HG02759 (cell line): ENCODE measurements at regions not wholly inside any gene's neighbourhood (a gene's known extent, or its start where the extent isn't known, plus 50 kb on each side); places are given as distances from the start of the nearest gene placed in this dataset.
"Not testable (repeated sequence)": the region's sequence is repeated elsewhere in the genome, so short reads cannot be mapped to it uniquely, and the experiment has no call there.

Source experiments
- ATAC-seq: cut with Tn5 transposase; IDR thresholded peaks from one replicate; pipeline ENCODE4 v1.9.1; 2021; ENCODE audit warnings: mild to moderate bottlenecking, moderate library complexity; ENCODE audit not compliant: unreplicated experiment

DNA sequence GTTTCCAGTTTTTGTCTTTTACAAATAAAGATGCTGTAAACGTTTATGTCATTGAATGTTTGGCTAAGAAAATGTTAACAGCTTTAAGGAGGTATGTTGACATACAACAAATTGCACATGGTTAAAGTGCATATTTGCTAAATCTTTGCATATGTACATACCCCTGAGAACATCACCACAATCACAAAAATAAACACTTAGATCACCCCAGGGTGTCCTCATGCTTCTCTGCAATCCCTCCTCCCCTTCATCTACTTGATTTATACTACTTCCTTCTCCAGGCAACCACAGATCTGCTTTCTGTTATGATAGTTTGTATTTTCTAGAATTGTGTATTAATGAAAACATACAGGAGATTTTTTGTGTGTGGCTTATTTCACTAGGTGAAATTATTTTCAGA, 209.5 kb downstream of the GLRX3 start:
- ATAC-seq, result no peak

GRCh38 chr10:130350996-130351395, 214.8 kb downstream of the GLRX3 start:
- no peak for ATAC-seq

DNA sequence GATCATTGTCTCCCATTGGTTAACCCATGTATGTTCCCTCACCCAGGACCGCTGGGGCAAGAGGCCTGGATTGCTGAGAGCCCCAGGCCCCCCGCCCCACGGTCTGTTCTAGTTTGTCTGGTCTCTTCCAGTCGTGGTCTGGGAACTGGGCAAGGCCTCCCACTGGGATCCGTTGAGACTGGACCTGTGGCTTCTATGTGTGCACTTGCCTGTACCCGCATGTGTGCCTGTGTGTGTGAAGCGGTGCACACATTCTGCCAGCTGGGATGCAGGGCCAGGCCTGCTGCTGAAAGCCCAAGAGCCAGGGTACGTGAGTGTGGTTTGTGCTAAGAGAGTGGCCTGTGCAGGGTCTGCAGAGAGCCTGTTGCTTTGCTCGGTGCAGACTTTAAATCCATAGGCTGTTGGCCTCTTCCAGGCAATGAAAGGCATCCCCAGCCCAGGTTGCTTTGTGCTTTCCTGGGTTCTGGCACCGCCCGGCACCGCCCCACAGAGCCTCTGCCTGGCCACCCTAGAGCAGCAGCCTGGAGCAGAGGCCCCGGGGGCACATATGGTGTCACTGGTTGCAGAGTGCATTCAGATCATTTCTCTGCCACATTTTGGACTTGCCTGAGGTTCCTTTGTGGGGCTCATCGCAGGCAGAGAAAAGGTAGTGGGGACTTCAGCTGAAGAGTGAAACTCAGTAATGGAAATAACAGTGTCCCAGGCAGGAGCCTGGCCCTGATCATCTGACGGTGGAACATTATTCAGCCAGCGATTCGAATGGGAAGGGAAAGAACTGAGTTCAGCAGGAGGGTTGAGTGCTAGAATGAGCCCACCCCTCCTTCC, 215.5 kb downstream of the GLRX3 start:
- no peak for ATAC-seq

- ATAC-seq, result no peak
Observed at GRCh38 chr10:130352291-130352645, 216.1 kb downstream of the GLRX3 start.

DNA sequence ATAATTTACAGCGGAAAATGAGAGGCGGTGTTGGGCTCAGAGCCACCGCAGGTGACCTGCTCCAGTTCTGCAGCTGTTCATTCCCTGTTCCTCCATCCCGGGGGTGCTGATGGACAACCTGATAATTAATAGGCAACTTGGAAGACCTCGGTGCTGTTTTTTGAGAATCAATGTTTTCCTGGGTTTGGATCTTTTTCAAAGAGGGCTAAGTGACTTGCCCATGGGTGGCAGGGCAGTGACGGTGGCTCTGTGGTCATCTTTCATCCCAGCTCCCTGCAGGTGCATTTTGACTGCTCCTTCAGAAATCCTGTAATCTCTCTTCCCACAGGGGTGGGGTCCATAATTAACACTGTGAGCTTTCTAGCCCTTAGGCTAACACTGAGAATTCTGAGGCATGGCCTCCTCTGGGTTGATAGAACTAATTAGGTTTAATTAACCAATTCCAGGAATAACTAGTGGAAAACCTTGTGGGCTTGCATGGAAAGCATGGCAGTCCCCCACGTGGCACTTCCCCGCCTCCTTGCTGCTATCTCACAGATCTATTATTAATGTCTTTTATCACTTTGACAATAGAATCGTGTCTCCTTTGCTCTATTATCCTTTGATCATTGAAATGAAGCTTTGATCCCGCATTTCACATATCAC, 217.9 kb downstream of the GLRX3 start:
- ATAC-seq, result no peak

GRCh38 chr10:130354573-130354954, 218.4 kb downstream of the GLRX3 start:
- ATAC-seq, result no peak

- no peak for ATAC-seq
Observed at GRCh38 chr10:130354976-130355795, 219.0 kb downstream of the GLRX3 start.

- ATAC-seq, result not testable (repeated sequence)
Observed at GRCh38 chr10:130356429-130356828, 220.2 kb downstream of the GLRX3 start.

DNA sequence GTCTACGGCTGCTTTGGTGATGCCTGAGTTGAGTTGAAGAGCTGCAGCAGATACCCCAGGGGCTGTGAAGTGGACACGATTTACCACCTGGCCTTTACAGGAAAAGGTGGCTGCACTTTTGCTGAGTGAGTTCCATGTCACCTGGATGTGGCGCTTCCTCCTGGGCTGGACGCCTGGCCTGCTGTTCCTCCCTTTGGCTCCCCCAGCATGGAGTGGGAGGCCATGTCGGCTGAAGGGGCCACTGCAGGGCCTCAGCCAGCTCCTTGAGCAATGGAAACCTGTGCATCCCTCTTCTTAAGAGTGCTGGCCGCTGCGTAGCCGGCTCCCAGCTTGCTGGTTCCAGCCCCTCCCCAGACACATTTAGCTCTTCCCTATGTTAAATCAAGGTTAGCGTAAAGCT, 221.0 kb downstream of the GLRX3 start:
- ATAC-seq, result no peak

DNA sequence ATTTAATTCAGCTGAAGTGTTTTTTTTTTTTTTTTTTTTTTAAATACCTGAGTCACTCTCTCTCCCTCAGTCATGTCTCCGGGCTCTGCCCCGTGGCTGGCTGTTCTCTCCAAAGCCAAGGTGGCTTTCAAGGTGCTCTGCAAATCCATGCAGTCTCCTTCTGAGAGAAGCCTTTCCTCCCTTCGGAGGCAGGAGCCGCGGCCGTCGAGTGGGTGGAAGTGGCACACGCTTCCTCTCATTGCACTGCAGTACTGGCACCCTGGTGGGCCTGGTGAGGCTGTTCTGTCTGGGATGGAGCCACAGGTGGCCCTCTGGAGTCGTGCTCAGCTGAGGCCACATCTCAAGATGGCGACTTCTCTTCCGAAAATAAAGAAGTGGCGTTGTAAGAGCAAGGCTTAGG, 221.8 kb downstream of the GLRX3 start:
- no peak for ATAC-seq

GRCh38 chr10:130358981-130359650, 222.9 kb downstream of the GLRX3 start:
- ATAC-seq, result no peak

GRCh38 chr10:130359711-130360110, 223.5 kb downstream of the GLRX3 start:
- ATAC-seq, result no peak

- ATAC-seq, result no peak
Observed at GRCh38 chr10:130360826-130361311, 224.7 kb downstream of the GLRX3 start.

DNA sequence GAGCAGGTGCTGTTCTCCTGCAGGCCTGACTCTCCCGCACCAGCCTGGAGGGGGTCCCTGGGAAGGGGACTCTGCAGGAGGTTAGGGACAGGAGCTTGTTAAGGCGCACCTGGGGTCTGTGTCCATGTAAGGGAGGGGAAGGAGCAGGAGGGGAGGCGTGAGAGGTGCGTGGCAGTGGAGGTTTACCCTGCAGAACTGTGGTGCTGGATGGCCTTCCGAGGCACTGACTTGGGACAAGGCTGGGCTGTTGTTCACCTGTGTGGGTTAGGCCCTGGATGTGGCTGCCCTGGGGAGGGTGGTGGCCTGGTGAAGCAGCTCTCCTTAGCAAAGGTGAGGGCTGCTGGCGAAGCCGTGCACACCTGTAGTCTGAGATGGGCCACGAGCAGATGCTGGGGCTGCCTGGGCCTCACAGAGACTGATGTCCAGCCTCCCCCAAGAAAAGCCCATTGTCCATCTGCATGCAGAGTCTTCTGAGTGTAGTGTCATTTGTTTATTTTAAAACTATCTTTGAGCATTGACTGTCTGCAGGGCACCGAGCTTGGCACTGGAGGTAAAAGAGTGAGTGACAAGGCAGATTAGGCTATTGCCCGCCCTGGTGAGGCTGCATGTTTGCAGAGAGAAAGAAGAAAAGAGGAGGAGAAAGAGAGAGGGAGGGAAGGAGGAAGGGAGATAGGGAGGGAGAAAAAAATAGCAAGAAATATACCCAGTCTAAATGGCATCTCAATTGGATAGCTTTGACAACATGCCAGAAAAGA, 225.3 kb downstream of the GLRX3 start:
- no peak for ATAC-seq

GRCh38 chr10:130362308-130362761, 226.1 kb downstream of the GLRX3 start:
- ATAC-seq, result no peak

DNA sequence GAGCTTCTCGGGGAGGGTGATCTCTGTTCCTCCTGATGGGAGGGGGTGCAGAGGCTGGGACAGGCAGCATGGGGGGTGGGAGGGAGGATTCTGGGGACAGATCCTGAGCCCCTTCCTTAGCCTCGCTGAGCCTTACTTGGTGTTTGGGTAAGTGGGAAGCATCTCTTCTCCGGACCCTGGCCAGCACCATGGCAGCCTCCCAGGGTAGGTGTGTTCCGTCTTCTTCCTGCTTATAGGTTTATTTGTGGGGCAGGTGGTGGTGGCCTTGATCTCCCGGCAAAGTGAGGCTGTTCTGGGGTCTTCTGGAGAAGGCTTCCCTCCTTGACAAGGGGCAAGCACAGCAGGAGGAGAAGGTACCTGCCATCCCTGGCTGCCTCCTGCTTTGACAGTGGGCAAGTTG, 226.9 kb downstream of the GLRX3 start:
- no peak for ATAC-seq

DNA sequence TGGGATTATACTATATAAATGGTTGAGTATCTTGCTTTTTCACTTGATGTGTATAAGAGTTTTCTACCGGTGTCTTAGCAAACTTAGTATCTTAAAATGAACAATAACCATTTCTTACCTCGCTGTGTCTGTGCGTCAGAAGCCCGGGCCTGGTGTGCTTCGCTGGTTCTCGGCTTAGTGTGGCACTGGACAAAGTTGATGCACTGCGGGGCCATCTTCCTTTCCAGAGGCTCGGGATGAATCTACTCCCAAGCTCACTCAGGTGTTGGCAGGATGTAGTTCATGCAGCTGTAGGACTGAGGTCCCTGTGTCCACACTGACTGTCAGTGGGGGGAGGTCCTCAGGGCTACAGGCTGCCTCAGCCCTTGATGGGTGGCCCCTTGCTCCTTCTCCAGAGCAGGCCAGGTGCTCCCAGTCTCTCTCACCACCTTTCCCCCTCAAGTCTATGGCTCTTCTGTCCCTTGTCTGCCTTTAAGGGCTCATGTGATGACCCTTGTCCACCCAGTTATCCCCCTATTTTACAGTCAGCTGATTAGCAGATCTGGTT, 227.8 kb downstream of the GLRX3 start:
- no peak for ATAC-seq

DNA sequence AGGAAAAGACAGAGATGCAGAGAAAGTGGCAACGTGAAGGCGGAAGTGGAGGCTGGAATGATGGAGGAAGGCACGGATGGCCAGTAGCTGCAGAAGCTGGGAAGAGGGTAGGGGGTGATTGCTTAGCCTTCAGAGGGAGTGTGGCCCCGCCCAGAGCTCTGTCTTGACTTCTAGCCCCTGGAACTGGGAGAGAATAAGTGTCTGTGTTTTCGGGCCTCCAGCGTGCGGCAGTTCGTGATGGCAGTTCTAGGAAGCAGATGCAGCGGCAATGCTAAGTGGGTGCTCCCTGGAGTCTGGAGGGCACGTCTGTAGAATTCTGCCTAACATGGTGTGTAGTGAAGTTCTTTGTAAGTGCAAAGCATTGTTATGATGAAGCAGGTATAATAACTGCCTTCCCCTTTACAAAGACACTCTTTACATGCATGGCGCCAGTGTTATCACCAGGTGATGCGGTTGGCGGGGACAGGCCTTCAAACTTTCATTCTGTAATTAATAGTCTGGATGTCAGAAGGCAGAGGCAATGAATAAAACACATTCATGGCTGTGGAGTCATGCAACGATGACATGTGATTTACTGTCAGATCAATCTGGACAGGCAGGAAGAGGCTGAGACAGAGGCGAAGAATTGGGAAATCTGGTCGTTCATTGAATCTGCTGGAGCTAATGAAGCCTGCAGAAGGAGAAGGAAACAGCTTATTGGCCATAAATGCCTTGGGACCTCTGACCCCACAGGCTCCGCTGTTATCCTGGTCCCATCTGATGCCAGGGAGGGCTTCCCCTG, 228.6 kb downstream of the GLRX3 start:
- no peak for ATAC-seq
